NOMO-1 (cell line): ENCODE measurements at regions not wholly inside any gene's neighbourhood (a gene's known extent, or its start where the extent isn't known, plus 50 kb on each side); places are given as distances from the start of the nearest gene placed in this dataset.

ENCODE experiments used
- DNase-seq, 2 experiments: peaks; one replicate each; lab custom pipeline; 2025; ENCODE audit not compliant: unreplicated experiment in 2 of 2; lab: John Stamatoyannopoulos, UW

DNA sequence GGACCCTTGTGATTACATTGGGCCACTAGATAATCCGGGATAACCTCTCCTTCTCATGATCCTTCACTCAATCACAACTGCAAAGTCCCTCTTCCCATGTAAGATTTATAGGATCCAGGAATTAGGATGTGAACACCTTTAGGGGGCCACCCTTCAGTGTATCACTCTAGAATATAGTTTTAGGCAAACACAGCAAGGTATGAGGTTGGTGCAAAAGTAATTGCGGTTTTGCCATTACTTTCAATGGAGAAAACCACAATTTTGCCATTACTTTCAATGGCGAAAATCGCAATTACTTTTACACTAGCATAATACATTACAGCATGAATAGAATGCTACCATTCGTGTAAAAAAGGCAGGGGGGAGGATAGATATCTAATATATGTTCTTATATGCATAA, 104.0 kb downstream of the BAMBI start:
- no peak for DNase-seq

- DNase-seq = no peak
Observed at GRCh38 chr10:28783087-28783486, 105.8 kb downstream of the BAMBI start.

DNA sequence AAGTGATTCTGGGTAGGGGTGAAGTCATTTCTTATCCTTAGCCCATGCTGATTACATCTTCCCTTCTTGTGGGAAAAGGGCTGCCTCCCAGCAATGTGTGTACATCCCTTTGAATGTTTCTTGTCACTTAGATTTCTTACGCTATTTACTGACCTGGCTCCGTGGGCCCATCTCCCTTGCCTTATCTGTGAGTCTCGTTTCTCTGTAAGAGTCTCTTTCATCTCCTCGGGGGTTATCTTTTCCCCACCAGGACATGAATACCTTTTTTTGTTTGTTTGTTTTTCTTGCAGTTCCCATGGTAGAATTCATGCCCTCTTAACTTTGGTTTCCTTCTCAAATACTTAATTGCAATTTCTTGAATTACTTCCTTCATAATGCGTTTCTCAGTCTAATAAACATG, 107.7 kb downstream of the BAMBI start:
- DNase-seq = no peak

DNA sequence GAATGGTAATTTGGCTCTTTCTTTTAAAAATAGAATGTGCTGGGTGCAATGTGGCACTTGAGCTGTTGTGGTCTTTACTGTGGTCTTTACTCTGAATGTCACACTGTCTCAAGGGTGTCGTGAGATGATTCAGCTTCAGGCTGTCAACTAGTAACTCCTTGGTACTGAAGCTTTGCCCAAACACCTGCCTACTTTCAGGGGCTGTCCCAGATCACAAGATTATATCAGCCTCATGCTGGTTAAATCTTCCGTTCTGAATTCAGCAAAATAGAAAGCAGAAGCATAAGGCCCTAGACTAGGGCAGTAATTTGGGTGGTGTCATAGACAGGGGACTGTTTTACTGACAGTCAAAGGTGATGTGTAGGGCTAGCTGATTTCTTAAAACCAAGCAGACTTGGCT, 110.9 kb downstream of the BAMBI start:
- no peak for DNase-seq

DNA sequence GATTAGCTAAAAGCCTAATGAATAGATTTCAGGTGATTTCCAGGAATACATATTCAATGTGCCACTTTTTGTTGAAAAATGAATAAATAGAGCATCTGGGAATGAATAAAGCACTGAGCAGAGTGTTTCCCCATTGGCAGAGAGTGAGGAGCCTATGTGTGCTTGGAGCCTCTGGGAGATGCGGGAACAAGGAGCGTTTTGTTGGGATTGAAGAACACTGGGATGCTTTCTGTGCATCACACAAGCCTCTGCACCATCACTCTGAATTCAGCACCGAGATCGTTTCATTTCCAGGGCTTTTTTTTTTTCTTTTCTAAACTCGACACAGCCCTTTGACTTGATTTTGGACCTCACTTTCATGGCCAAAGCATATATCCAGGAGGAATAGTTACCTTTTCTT, 111.4 kb downstream of the BAMBI start:
- no peak for DNase-seq

DNA sequence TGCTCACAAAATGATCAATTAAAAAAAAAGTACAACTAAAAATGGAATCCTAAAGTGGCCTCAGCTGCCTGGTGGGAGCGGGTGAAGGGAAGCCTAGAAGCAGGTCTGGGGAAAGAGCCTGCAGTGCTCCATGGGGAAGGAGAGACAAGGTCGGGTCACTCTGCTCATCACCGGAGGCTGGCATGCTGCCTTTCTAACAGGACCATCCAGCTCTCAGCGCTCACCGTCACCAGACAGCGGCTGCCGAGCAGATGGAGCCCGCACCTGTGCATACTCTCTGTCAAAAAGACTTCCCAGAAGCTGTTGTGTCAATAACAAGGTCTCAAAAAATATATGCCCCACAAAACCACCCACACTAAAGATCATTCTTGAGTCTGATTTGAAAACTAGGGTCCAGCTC, 112.8 kb downstream of the BAMBI start:
- DNase-seq = no peak

- no peak for DNase-seq
Observed at GRCh38 chr10:28793482-28793881, 116.2 kb downstream of the BAMBI start.

- no peak for DNase-seq
Observed at GRCh38 chr10:28794986-28795385, 117.7 kb downstream of the BAMBI start.

DNA sequence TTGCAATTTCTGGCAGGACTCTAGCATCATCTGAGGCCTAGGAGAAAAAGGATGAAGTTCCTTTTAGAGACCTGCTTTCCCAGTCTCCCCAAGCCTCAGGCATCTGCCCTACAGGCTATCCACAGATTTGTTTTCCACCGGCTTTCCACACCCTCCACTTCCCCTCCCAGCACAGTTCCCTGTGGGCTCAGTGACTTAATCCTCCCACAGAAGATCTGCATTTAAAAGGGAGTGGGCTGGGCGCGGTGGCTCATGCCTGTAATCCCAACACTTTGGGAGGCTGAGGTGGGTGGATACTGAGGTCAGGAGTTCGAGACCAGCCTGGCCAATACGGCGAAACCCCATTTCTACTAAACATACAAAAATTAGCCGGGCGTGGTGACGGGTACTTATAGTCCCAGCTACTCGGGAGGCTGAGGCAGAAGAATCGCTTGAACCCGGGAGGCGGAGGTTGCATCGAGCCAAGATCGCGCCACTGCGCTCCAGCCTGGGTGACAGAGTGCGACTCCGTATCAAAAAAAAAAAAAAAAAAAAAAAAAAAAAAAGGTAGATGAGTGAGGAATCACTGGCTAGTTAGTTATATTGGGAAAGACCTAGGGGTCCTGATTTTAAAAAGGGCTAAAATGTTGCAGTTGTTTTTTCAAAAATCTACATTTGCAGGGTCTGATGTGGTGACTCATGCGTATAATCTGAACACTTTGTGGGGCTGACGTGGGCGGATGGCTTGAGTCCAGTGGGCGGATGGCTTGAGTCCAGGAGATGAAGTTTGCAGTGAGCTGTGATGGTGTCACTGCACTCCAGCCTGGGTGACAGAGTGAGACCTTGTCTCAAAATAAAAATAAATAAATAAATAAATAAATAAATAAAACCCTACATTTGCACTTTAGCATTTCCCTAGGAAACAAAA, 119.5 kb downstream of the BAMBI start:
- DNase-seq = no peak

DNA sequence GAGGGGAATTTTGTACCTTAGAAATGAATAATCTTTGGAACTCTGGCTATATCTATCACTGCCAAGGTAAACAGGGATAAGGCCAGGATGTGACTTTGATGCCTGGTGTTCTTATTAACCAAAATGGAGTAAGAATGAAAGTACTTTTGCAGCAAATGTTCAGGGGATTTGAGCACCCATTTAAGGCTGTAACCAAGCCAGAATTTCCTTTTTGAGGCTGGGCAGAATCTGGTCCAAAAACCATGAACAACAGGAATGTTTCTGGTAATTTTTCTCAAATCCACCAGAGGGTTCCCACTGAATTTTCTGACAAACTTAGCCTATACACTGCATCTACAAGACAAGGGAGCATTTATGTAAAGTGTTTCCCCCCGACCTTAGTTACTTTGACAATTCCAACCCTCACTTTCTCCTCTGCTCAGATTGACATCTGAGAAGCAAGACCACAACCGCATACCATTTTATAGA, 120.6 kb downstream of the BAMBI start:
- DNase-seq = no peak

- no peak for DNase-seq
Observed at GRCh38 chr10:28798428-28798955, 121.2 kb downstream of the BAMBI start.

DNA sequence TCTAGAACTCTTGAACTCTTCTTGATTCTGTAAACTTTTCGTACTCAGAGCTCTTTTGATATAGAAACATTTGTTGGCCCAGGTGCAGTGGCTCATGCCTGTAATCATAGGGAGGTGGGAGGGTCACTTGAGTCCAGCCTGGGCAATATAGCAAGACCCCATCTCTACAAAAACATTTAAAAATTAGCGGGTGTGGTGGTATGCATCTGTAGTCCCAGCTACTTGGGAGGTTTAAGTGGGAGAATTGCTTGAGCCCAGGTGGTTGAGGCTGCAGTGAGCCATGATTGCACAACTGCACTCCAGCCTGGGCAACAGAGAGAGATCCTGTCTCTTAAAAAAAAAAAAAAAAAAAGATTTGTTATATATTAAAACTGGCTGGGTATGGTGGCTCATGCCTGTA, 121.6 kb downstream of the BAMBI start:
- DNase-seq = no peak

GRCh38 chr10:28800144-28800543, 122.8 kb downstream of the BAMBI start:
- DNase-seq = no peak

DNA sequence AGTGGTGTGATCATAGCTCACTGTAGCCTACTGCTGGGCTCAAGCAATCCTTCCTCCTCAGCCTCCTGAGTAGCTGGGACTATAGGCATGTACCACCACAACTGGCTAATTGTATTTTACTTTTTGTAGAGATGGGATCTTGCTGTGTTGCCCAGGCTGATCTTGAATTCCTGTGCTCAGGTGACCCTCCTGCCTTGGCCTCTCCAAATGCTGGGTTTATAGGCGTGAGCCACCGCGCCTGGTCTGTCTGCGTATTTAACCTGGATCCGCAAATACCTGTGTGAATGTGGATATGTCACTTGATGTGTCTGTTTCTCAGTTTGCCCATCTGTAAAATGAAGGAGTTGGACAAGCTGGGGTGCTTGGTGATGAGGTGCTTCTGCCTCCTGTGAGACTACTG, 123.9 kb downstream of the BAMBI start:
- no peak for DNase-seq

- DNase-seq = no peak
Observed at GRCh38 chr10:28801869-28802268, 124.5 kb downstream of the BAMBI start.

DNA sequence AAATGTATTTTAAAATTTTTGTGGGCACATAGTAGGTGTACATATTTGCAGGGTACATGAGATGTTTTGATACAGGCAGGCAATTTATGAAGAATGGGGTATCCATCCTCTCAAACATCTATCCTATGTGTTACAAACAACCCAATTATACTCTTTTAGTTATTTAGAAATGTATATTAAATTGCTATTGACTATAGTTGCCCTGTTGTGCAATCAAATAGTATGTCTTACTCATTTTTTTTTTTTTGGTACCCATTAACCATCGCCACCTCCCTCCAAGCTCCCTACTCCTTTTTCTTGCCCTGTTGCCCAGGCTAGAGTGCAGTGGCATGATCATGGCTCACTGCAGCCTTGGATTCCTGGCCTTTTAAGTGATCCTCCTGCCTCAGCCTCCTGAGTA, 128.1 kb downstream of the BAMBI start:
- no peak for DNase-seq

DNA sequence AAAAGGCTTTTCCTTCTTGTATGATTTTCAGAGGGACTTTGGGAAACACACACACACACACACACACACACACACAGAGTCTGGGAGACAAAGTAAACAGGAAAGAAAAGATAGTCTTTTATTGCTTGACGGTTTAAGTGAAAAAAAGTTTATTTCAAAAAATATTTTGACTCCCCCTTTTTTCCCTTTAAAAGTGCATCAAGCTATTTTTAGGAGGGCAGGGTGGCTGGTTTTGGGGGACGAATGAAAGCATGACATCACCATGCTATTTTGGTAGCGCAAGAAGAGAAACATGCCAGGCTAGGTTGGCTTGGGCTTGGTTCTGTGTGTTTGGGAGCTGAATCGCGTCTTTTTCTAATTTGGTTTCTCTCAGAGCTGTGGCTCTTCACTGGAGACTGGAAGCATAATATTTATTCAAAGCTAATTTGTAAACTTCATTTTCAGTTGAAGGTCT, 129.2 kb downstream of the BAMBI start:
- no peak for DNase-seq

DNA sequence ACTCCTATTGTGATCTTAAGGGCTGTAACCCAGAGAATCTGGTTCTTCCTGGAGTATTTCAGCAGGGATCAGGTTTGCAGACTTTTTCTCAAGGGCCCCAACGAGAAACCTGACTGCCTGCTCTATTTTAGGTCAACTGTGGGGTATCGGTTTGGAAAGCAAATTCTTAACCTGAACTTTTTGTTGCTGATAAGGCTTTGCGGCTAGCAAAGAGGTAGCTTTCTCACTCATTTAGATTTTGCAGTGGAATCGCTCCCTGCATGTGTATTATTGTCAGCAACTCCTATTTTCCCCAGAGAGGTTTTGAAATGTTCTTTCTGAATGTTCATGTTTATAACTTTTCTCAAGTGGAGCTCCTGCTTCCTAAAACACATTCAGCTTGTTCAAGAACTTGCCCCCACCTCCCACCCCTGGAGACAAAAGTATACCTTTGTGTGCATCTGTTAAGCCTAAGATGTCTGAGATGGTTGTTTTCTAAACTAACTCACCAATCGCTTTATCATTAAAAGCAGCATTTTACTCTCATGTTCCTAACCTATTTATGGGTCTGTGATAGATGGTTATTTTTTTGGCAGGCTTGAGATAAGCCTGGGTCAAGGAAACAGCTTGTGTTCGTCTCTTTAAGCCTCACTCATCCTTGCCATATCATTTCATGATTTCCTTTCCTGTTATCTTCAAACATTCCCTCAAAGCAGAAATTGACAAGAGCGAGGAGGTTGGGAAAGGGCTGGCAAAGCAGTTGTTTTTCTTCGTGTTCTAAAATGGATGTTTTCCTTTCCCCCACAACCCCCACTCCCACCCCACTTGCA, 129.8 kb downstream of the BAMBI start:
- no peak for DNase-seq

GRCh38 chr10:28807760-28808613, 130.7 kb downstream of the BAMBI start:
- peak in 1 of 2 experiments; percentile 23 for DNase-seq

GRCh38 chr10:28808693-28809092, 131.4 kb downstream of the BAMBI start:
- no peak for DNase-seq
